Left cardiac atrium (tissue), 4 donors: ENCODE measurements at regions not wholly inside any gene's neighbourhood (a gene's known extent, or its start where the extent isn't known, plus 50 kb on each side); places are given as distances from the start of the nearest gene placed in this dataset.
"Not testable (repeated sequence)": the region's sequence is repeated elsewhere in the genome, so short reads cannot be mapped to it uniquely, and the experiment has no call there.

Experiments used
- ATAC-seq, 2 donors: fragments of 200-7000 bp; cut with Tn5 transposase; one replicate each; pipeline ENCODE4 v1.9.1; 2020; ENCODE audit warnings: mild to moderate bottlenecking in 2 of 2, moderate library complexity in 2 of 2
- DNase-seq: peaks from one replicate; pipeline ENCODE4 v3.0.0-alpha.2; 2020
- intact Hi-C, 2 donors: fragments of 100-400 bp; cut with DNase I; formaldehyde crosslinking; loops; one replicate each; pipeline versions ENCODE4 v1.14.1 to v1.15.1; 2022 to 2023
- donor health status: DM: no; HTN: yes; CAD: no.
- donor health status: DM: no; HTN: yes; CAD: no; lungs with severe emphysema.
- donor health status: DM: yes; HTN: yes; CAD: no.
- donor health status: Dilated cardiomyopathy.

GRCh38 chrX:128870361-128870760 is 652.9 kb downstream of the SMARCA1 start:
- ATAC-seq (no peak), DNase-seq (no peak)
- intact Hi-C loops = no loop called here

GRCh38 chrX:128862557-128862956 is 660.7 kb downstream of the SMARCA1 start:
- intact Hi-C loops = no loop called here
- ATAC-seq (no peak), DNase-seq (no peak)

- DNase-seq = no peak
- no peak for ATAC-seq
These were observed 674.9 kb downstream of the SMARCA1 start for GRCh38 chrX:128848374-128848773.

GRCh38 chrX:128846385-128846784 is 676.9 kb downstream of the SMARCA1 start:
- intact Hi-C loops = no loop called here
- no peak for DNase-seq
- ATAC-seq = no peak

More at GRCh38 chrX:128848374-128848773, 674.9 kb downstream of the SMARCA1 start:
- intact Hi-C loops = no loop called here

- intact Hi-C loops = no loop called here
- DNase-seq (no peak), ATAC-seq (no peak)
These were observed 704.6 kb downstream of the SMARCA1 start for GRCh38 chrX:128818690-128819089.

- intact Hi-C loops = no loop called here
- no peak for DNase-seq
- no peak for ATAC-seq
These were observed 706.4 kb downstream of the SMARCA1 start for GRCh38 chrX:128816919-128817318.

GRCh38 chrX:128807367-128807766 is 715.9 kb downstream of the SMARCA1 start:
- intact Hi-C loops = no loop called here
- ATAC-seq = no peak

GRCh38 chrX:128805236-128805635 is 718.1 kb downstream of the SMARCA1 start:
- intact Hi-C loops = no loop called here
- ATAC-seq = no peak
- no peak for DNase-seq

More at GRCh38 chrX:128807367-128807766, 715.9 kb downstream of the SMARCA1 start:
- DNase-seq = no peak

- intact Hi-C loops = no loop called here
- ATAC-seq (no peak), DNase-seq (no peak)
These were observed 718.5 kb downstream of the SMARCA1 start for GRCh38 chrX:128804828-128805227.

- ATAC-seq (no peak), DNase-seq (no peak)
- intact Hi-C loops = no loop called here
These were observed 723.2 kb downstream of the SMARCA1 start for GRCh38 chrX:128800138-128800537.

GRCh38 chrX:128783139-128783538 is 730.9 kb upstream of the ACTRT1 start:
- DNase-seq, ATAC-seq, intact Hi-C loops: not testable (repeated sequence)

- ATAC-seq = no peak
- intact Hi-C loops = no loop called here
- no peak for DNase-seq
These were observed 729.3 kb upstream of the ACTRT1 start for GRCh38 chrX:128781506-128781905.

- intact Hi-C loops = no loop called here
- ATAC-seq (no peak), DNase-seq (no peak)
These were observed 728.7 kb upstream of the ACTRT1 start for GRCh38 chrX:128780934-128781333.

- DNase-seq (no peak), ATAC-seq (no peak)
- intact Hi-C loops = no loop called here
These were observed 717.3 kb upstream of the ACTRT1 start for GRCh38 chrX:128769495-128769894.

GRCh38 chrX:128759745-128760144 is 707.5 kb upstream of the ACTRT1 start:
- DNase-seq (no peak), ATAC-seq (no peak)
- intact Hi-C loops = no loop called here

GRCh38 chrX:128759177-128759576 is 707.0 kb upstream of the ACTRT1 start:
- DNase-seq (no peak), ATAC-seq (no peak)
- intact Hi-C loops = no loop called here

GRCh38 chrX:128754130-128754529 is 701.9 kb upstream of the ACTRT1 start:
- DNase-seq (no peak), ATAC-seq (no peak)
- intact Hi-C loops = no loop called here

- no peak for ATAC-seq
These were observed 687.3 kb upstream of the ACTRT1 start for GRCh38 chrX:128739539-128739938.

GRCh38 chrX:128728943-128729342 is 676.7 kb upstream of the ACTRT1 start:
- intact Hi-C loops = no loop called here
- no peak for ATAC-seq
- no peak for DNase-seq

More at GRCh38 chrX:128739539-128739938, 687.3 kb upstream of the ACTRT1 start:
- no peak for DNase-seq
- intact Hi-C loops = no loop called here

GRCh38 chrX:128717635-128718578 is 665.7 kb upstream of the ACTRT1 start:
- no peak for ATAC-seq

GRCh38 chrX:128714425-128714824 is 662.2 kb upstream of the ACTRT1 start:
- intact Hi-C loops = no loop called here
- ATAC-seq (no peak), DNase-seq (no peak)

More at GRCh38 chrX:128717635-128718578, 665.7 kb upstream of the ACTRT1 start:
- intact Hi-C loops = no loop called here
- DNase-seq = no peak
